GDM1 (cell line): ENCODE measurements at regions not wholly inside any gene's neighbourhood (a gene's known extent, or its start where the extent isn't known, plus 50 kb on each side); places are given as distances from the start of the nearest gene placed in this dataset.
A peak's percentile ranks its signal among the peaks of the same experiment; 100 is the strongest.
"Not testable (repeated sequence)": the region's sequence is repeated elsewhere in the genome, so short reads cannot be mapped to it uniquely, and the experiment has no call there.

Experiments
- DNase-seq: peaks from one replicate; lab custom pipeline; 2025; lab: John Stamatoyannopoulos, UW

DNA sequence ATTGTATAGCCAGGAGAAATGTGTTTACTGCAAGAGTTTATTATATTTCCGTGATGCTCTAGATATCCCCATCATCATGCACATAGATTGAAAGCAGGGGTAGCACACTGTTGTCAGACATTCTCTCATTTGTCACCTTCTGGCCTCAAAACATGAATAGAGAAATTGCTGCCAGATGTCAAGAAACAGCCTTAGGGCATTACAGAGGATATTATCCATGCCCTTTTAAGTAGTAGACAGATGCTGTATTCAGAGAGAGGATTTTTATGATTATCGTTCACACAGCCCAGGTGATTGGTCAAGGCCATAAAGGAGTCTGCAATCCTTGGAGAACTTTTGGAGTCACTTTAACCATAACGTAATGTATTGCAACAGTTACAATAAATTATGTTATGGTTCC lies 1961.5 kb upstream of the TENM3 start:
- no peak for DNase-seq

- DNase-seq: no peak
These were observed 1958.9 kb upstream of the TENM3 start for GRCh38 chr4:180284267-180284666.

DNA sequence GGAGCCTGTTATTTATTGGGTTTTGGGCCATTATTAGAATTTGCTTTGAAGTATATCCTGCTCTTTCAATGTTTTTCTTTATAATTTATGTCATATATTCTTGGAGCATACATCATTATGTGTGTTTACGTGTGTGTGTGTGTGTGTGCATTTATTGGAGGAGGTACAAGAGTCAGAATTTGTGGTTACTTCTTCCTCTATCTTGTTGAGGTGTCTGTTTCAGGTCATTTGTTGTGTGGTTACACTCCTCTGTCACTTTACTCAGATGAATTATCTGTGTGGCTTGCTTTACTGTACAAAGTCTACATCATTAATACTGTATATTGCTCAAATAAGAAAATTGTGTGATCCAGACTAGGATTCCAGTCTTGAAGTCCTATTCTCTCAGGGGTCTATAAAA lies 1957.4 kb upstream of the TENM3 start:
- no peak for DNase-seq

GRCh38 chr4:180292339-180292738 lies 1950.9 kb upstream of the TENM3 start:
- DNase-seq: no peak

DNA sequence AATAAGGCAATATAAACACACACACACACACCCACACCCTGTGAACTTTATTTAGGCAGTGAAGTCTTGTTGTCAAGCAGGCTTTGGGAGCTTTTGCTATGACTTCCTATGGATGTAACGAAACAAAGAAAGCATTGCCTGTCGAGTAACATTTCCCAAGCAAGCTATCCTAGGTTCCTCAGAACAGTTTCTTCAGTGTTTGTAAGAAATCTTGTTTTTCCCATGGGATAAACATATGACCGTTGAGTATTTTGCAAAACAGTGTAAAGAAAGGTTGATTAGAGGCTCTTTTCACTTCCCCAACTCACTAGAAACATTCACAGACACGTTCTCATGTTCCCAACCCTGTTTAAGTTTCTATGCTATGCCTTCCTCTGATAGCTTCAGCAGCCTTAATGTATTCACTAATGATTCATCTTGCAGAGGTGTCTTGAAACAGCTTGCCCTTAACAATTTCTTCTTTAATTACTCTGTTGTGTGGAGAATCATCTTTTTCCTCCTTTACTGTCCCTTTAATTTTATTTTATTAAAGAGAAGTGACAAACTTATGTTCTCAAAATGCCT lies 1947.1 kb upstream of the TENM3 start:
- DNase-seq: no peak

- no peak for DNase-seq
These were observed 1938.9 kb upstream of the TENM3 start for GRCh38 chr4:180304321-180304720.

DNA sequence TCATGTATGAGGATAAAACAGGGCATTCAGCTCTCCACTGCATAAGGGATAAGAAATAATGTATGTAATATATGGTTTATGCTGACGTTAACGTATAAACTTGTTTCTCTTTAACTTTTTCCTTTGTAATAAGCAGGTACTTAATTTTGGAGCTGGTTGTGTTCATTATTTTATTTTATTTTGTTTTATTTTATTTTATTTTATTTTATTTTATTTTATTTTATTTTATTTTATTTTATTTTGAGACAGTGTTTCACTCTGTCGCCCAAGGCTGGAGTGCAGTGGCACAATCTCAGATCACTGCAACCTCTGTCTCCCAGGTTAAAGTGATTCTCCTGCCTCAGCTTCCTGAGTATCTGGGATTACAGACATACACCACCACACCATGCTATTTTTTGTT lies 1932.6 kb upstream of the TENM3 start:
- no peak for DNase-seq

DNA sequence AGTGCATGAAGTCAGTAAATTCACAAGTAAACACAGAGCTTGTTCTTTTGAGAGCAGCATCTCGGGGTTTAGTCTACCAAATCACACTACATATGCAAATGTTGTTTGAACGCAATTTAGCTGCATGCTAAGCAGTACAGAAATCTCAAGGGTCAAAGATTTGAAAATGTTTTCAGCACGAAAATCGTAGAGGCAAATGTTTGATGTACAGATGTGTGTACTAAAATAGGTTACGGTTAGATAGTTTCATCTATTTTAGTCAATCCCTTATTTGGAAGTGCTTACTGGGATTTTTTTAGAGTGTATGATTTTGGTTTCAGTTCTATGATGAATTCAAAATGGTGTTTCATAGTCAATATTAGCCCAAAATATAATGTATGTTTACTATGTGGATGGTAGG lies 1928.2 kb upstream of the TENM3 start:
- no peak for DNase-seq

GRCh38 chr4:180330521-180330920 lies 1912.7 kb upstream of the TENM3 start:
- DNase-seq: no peak

DNA sequence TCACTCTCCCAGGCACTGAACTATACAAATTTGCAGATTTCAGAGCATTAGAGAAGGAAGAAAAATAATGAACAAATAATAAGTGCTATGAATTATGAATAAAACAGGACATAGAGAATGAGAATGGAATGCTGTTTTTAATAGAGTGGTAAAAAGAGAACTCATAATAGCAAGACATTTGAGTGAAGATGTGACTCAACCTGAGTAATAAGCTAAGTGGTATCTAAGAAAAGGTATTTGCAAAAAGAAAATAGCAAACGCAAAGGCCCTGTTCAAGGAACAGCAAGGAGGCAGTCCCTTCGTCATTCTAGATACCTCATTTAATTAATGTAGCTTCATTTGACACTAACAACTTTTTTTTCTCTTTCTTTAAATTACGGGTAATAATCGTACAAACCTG lies 1910.0 kb upstream of the TENM3 start:
- DNase-seq: no peak

DNA sequence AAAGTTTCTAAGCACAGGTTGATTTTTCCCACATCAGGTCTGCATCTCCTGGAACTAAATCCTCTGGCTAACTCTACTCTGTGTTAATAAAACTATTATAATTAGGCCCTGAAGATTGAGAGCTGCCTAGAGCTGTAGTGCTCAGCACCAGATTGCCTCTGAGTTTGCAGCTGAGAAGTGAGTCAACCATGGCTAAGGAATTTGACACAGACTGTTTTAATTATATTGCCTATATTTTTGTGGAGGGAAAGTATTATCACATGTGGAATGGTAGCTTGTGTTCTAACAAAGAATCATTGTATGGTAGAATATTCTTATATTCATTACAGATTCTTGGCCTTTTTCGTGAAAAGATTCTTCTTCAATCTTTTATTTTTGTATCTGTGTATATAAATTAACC lies 1907.6 kb upstream of the TENM3 start:
- no peak for DNase-seq

- no peak for DNase-seq
These were observed 1906.6 kb upstream of the TENM3 start for GRCh38 chr4:180336494-180337090.

GRCh38 chr4:180341926-180342325 lies 1901.3 kb upstream of the TENM3 start:
- no peak for DNase-seq

GRCh38 chr4:180350901-180351300 lies 1892.3 kb upstream of the TENM3 start:
- DNase-seq: no peak

DNA sequence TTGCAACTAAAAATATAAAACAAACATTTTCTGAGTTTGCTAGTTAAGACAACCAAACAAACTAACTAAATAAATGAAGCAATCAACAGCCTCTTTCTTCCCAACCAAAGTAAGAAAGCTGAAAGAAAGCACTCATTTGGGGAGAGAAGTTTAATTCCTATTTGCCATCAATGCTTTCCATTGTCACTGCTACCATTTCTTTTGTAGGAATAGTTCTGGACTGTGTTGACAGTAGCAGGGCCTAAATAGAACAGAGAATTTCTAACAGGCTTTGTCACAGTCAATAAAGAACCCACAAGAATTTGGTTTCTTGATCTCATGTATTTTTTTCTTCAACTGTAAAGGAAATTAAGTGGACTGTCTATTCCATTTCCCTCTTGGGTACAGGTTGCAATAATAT lies 1886.4 kb upstream of the TENM3 start:
- no peak for DNase-seq

DNA sequence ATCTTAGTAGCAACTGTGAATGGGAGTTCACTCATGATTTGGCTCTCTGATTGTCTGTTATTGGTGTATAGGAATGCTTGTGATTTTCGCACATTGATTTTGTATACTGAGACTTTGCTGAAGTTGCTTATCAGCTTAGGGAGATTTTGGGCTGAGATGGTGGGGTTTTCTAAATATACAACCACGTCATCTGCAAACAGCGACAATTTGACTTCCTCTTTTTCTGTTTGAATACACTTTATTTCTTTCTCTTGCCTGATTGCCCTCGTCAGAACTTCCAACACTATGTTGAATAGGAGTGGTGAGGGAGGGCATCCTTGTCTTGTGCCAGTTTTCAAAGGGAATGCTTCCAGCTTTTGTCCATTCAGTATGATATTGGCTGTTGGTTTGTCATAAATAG lies 1883.1 kb upstream of the TENM3 start:
- DNase-seq: not testable (repeated sequence)

- DNase-seq: peak; percentile 61
These were observed 1879.4 kb upstream of the TENM3 start for GRCh38 chr4:180363815-180364214.

GRCh38 chr4:180372691-180373090 lies 1870.5 kb upstream of the TENM3 start:
- no peak for DNase-seq

DNA sequence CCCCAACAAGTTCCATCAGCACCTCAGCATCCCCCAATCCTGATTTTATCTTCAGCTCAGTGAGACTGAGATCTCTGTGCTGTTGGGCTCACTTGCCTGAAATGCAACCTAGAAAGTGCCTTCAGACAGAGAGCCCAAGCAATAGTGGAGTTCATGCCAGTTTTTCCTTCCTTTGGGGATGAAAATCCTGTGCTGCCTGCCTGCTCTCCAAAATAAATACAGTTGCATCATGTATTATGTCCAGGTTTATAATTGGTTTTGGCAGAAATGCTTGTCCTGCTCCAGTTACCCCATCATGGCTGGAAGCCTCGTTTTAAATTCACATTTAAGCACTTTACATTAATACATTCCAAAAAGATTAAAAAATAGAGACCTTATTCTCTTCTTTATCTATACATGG lies 1865.5 kb upstream of the TENM3 start:
- no peak for DNase-seq

DNA sequence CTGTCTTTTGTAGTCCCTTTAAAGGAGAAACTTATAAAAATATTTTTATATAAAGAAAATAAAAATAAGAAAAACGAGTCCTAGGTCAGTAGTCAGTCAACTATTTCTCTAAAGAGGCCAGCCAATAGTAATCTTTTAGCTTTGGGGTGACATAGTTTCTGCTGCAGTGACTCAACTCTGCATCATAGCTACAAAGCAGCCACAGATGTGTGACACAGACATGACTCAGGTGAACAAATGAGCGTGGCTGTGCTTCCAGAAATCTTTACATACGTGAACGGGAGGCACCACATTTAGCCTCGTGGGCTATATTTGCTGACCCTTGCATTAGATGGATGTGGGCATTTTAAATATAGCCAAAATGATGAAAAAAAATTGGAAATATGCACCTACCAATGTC lies 1862.5 kb upstream of the TENM3 start:
- no peak for DNase-seq

DNA sequence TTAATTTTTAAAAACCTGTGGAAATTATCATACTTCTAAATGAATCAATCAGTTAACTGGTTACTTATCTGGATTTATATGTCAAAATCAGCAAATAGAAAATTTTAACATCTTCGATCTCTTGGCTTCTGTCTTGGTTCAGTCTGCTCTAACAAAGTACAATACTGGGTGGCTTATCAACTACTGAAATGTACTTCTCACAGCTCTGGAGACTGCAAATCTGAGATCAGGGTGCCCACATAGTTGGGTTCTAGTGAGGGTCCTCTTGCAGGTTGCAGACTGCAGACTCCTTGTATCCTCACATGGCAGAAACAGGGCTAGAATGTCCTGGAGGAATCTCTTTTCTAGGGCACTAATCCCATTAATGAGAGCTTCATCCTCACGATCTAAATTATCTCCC lies 1851.6 kb upstream of the TENM3 start:
- no peak for DNase-seq

- peak; percentile 50 for DNase-seq
These were observed 1848.9 kb upstream of the TENM3 start for GRCh38 chr4:180394312-180394711.

DNA sequence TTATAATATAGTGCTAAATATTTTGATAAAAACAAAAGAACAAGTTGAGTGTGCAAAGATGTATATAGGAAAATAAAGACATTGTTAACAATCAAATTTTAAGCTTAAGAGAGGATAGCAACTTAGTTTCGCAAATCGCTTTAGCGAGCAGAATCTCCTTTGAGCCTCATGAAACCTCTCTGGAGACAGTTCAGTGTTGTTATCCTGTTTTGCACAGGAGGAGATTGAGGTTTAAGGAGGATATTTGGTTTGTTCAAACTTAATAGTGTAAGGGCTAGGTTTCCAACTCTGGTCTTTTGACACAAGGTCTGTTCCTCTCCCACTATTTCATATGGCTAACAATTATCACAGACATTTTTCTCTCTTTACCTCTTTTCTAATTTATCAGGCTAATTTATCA lies 1848.5 kb upstream of the TENM3 start:
- DNase-seq: peak; percentile 16

DNA sequence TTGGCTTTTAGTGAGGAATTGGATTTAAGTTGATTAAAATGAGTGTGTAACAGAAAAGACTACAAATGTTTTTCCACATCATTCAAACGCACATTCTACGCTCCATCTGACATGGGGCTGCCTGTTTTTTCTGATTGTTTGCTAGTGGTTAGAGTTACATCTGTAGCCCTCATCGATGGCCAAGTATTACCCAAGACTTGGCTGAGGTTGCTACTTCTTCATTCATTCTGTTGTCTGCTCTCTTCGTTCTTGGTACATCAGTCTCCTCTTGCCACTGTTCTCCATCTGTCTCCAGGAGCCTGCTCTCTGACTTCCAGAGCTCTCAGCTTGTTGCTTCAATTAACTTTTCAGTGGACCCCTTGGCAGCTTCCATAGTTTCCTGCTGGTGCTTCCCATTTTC lies 1844.6 kb upstream of the TENM3 start:
- DNase-seq: no peak
